Activated CD4-positive, alpha-beta T cell treated with anti-CD3 and anti-CD28 coated beads, Interleukin-2, amount 10 ng/mL, durations not matched to agents 7 days and 5 days (primary cell): ENCODE measurements at regions not wholly inside any gene's neighbourhood (a gene's known extent, or its start where the extent isn't known, plus 50 kb on each side); places are given as distances from the start of the nearest gene placed in this dataset.

Experiments used
- CTCF ChIA-PET: fragments of 350-600 bp; sonication (Branson Sonifier 250); formaldehyde crosslinking; loops from one replicate; lab custom pipeline; 2021; ENCODE audit warnings: antibody characterized with exemption; lab: Charles Lee
- POLR2A ChIA-PET: fragments of 350-600 bp; sonication (Branson Sonifier 250); formaldehyde crosslinking; loops from one replicate; lab custom pipeline; 2021; ENCODE audit warnings: antibody characterized with exemption; lab: Charles Lee
- DNase-seq: peaks from one replicate; pipeline ENCODE4 v3.0.0-alpha.2; 2020
- H3K27ac Mint-ChIP-seq: one replicate; pipeline ENCODE4 v1.8.0; 2021; ENCODE audit warnings: mild to moderate bottlenecking, moderate library complexity, mixed read lengths
- H3K27me3 Mint-ChIP-seq: one replicate; pipeline ENCODE4 v1.8.0; 2021; ENCODE audit warnings: mixed read lengths
- H3K36me3 Mint-ChIP-seq: one replicate; pipeline ENCODE4 v1.8.0; 2021; ENCODE audit warnings: low read depth, mixed read lengths
- H3K4me1 Mint-ChIP-seq: one replicate; pipeline ENCODE4 v1.8.0; 2021; ENCODE audit warnings: mixed read lengths
- H3K4me3 Mint-ChIP-seq: one replicate; pipeline ENCODE4 v1.8.0; 2021; ENCODE audit warnings: mild to moderate bottlenecking, moderate library complexity, mixed read lengths
- H3K9me3 Mint-ChIP-seq: one replicate; pipeline ENCODE4 v1.8.0; 2021; ENCODE audit warnings: mixed read lengths

- H3K36me3 Mint-ChIP-seq, result no peaks in the 10 kb centered on the region
- no peaks in the 10 kb centered on the region for H3K27me3 Mint-ChIP-seq
- H3K4me1 Mint-ChIP-seq, result no peaks in the 10 kb centered on the region
- H3K9me3 Mint-ChIP-seq, result no peaks in the 10 kb centered on the region
- ChIA-PET POLR2A (no interaction called here), CTCF (no interaction called here)
- no peak overlapping the region for H3K27ac Mint-ChIP-seq
- no peak overlapping the region for H3K4me3 Mint-ChIP-seq
- DNase-seq, result no peak
Observed at GRCh38 chr13:58085274-58085673, 453.7 kb downstream of the PCDH17 start.

- POLR2A ChIA-PET, result no interaction called here
- H3K9me3 Mint-ChIP-seq, result no peaks in the 10 kb centered on the region
- DNase-seq, result no peak
Observed at GRCh38 chr13:58085819-58086218, 454.3 kb downstream of the PCDH17 start.

GRCh38 chr13:58087566-58087965 lies 456.0 kb downstream of the PCDH17 start:
- POLR2A ChIA-PET, result no interaction called here
- Mint-ChIP-seq H3K27ac (no peak overlapping the region), H3K27me3 (no peaks in the 10 kb centered on the region), H3K9me3 (no peaks in the 10 kb centered on the region), H3K4me3 (no peak overlapping the region), H3K36me3 (no peaks in the 10 kb centered on the region), H3K4me1 (no peaks in the 10 kb centered on the region)
- CTCF ChIA-PET, result no interaction called here
- DNase-seq, result no peak

More at GRCh38 chr13:58085819-58086218, 454.3 kb downstream of the PCDH17 start:
- CTCF ChIA-PET, result no interaction called here
- Mint-ChIP-seq H3K27me3 (no peaks in the 10 kb centered on the region), H3K4me1 (no peaks in the 10 kb centered on the region), H3K27ac (no peak overlapping the region), H3K4me3 (no peak overlapping the region), H3K36me3 (no peaks in the 10 kb centered on the region)

GRCh38 chr13:58093394-58093793 lies 461.9 kb downstream of the PCDH17 start:
- POLR2A ChIA-PET, result no interaction called here
- Mint-ChIP-seq H3K4me1 (no peaks in the 10 kb centered on the region), H3K27me3 (no peaks in the 10 kb centered on the region), H3K27ac (no peak overlapping the region), H3K4me3 (no peak overlapping the region), H3K9me3 (no peaks in the 10 kb centered on the region), H3K36me3 (no peaks in the 10 kb centered on the region)
- no peak for DNase-seq
- CTCF ChIA-PET, result no interaction called here

GRCh38 chr13:58097831-58098230 lies 466.3 kb downstream of the PCDH17 start:
- ChIA-PET CTCF (no interaction called here), POLR2A (no interaction called here)
- Mint-ChIP-seq H3K4me3 (no peak overlapping the region), H3K4me1 (no peaks in the 10 kb centered on the region), H3K36me3 (no peaks in the 10 kb centered on the region), H3K27me3 (no peaks in the 10 kb centered on the region), H3K27ac (no peak overlapping the region), H3K9me3 (no peaks in the 10 kb centered on the region)
- no peak for DNase-seq

GRCh38 chr13:58119351-58119750 lies 487.8 kb downstream of the PCDH17 start:
- CTCF ChIA-PET, result no interaction called here

GRCh38 chr13:58119804-58120203 lies 488.3 kb downstream of the PCDH17 start:
- no peaks in the 10 kb centered on the region for H3K36me3 Mint-ChIP-seq
- H3K27me3 Mint-ChIP-seq, result no peaks in the 10 kb centered on the region
- no peaks in the 10 kb centered on the region for H3K9me3 Mint-ChIP-seq
- POLR2A ChIA-PET, result no interaction called here
- no peaks in the 10 kb centered on the region for H3K4me1 Mint-ChIP-seq
- DNase-seq, result no peak
- no peak overlapping the region for H3K27ac Mint-ChIP-seq
- H3K4me3 Mint-ChIP-seq, result no peak overlapping the region
- CTCF ChIA-PET, result no interaction called here

More at GRCh38 chr13:58119351-58119750, 487.8 kb downstream of the PCDH17 start:
- Mint-ChIP-seq H3K4me3 (no peak overlapping the region), H3K27ac (no peak overlapping the region), H3K36me3 (no peaks in the 10 kb centered on the region), H3K4me1 (no peaks in the 10 kb centered on the region), H3K27me3 (no peaks in the 10 kb centered on the region), H3K9me3 (no peaks in the 10 kb centered on the region)
- POLR2A ChIA-PET, result no interaction called here
- no peak for DNase-seq

GRCh38 chr13:58126496-58126895 lies 495.0 kb downstream of the PCDH17 start:
- no peaks in the 10 kb centered on the region for H3K27me3 Mint-ChIP-seq
- no peaks in the 10 kb centered on the region for H3K4me1 Mint-ChIP-seq
- no peak overlapping the region for H3K4me3 Mint-ChIP-seq
- H3K27ac Mint-ChIP-seq, result no peak overlapping the region
- ChIA-PET POLR2A (no interaction called here), CTCF (no interaction called here)
- H3K9me3 Mint-ChIP-seq, result peaks cover 15% of the 10 kb centered on the region
- no peaks in the 10 kb centered on the region for H3K36me3 Mint-ChIP-seq
- DNase-seq, result no peak

- Mint-ChIP-seq H3K27ac (no peak overlapping the region), H3K36me3 (no peaks in the 10 kb centered on the region), H3K9me3 (peaks cover 19% of the 10 kb centered on the region), H3K4me3 (no peak overlapping the region), H3K27me3 (no peaks in the 10 kb centered on the region), H3K4me1 (no peaks in the 10 kb centered on the region)
- ChIA-PET POLR2A (no interaction called here), CTCF (no interaction called here)
- DNase-seq, result no peak
Observed at GRCh38 chr13:58134012-58134411, 502.5 kb downstream of the PCDH17 start.

- Mint-ChIP-seq H3K27me3 (no peaks in the 10 kb centered on the region), H3K4me1 (no peaks in the 10 kb centered on the region), H3K4me3 (no peak overlapping the region), H3K9me3 (peaks cover 20% of the 10 kb centered on the region), H3K36me3 (no peaks in the 10 kb centered on the region), H3K27ac (no peak overlapping the region)
- ChIA-PET POLR2A (no interaction called here), CTCF (no interaction called here)
- no peak for DNase-seq
Observed at GRCh38 chr13:58134525-58134924, 503.0 kb downstream of the PCDH17 start.

GRCh38 chr13:58142952-58143351 lies 511.4 kb downstream of the PCDH17 start:
- H3K36me3 Mint-ChIP-seq, result no peaks in the 10 kb centered on the region
- H3K27me3 Mint-ChIP-seq, result no peaks in the 10 kb centered on the region
- ChIA-PET POLR2A (no interaction called here), CTCF (no interaction called here)
- DNase-seq, result no peak
- H3K4me1 Mint-ChIP-seq, result no peaks in the 10 kb centered on the region
- H3K4me3 Mint-ChIP-seq, result no peak overlapping the region
- H3K27ac Mint-ChIP-seq, result no peak overlapping the region
- H3K9me3 Mint-ChIP-seq, result peaks cover 20% of the 10 kb centered on the region

GRCh38 chr13:58144616-58145015 lies 513.1 kb downstream of the PCDH17 start:
- no peaks in the 10 kb centered on the region for H3K36me3 Mint-ChIP-seq
- H3K27me3 Mint-ChIP-seq, result no peaks in the 10 kb centered on the region
- POLR2A ChIA-PET, result no interaction called here
- no peaks in the 10 kb centered on the region for H3K4me1 Mint-ChIP-seq
- CTCF ChIA-PET, result no interaction called here
- no peak for DNase-seq
- H3K27ac Mint-ChIP-seq, result no peak overlapping the region
- no peak overlapping the region for H3K4me3 Mint-ChIP-seq
- peaks cover 18% of the 10 kb centered on the region for H3K9me3 Mint-ChIP-seq

- Mint-ChIP-seq H3K27ac (no peak overlapping the region), H3K4me1 (no peaks in the 10 kb centered on the region), H3K27me3 (no peaks in the 10 kb centered on the region), H3K9me3 (no peaks in the 10 kb centered on the region), H3K36me3 (no peaks in the 10 kb centered on the region), H3K4me3 (no peak overlapping the region)
- ChIA-PET CTCF (no interaction called here), POLR2A (no interaction called here)
- no peak for DNase-seq
Observed at GRCh38 chr13:58151452-58151851, 519.9 kb downstream of the PCDH17 start.

- ChIA-PET CTCF (no interaction called here), POLR2A (no interaction called here)
- Mint-ChIP-seq H3K36me3 (no peaks in the 10 kb centered on the region), H3K4me1 (no peaks in the 10 kb centered on the region), H3K9me3 (no peaks in the 10 kb centered on the region), H3K27me3 (no peaks in the 10 kb centered on the region), H3K27ac (no peak overlapping the region), H3K4me3 (no peak overlapping the region)
- no peak for DNase-seq
Observed at GRCh38 chr13:58160980-58161379, 529.4 kb downstream of the PCDH17 start.
